Thyroid gland (tissue), 4 donors: ENCODE measurements at regions not wholly inside any gene's neighbourhood (a gene's known extent, or its start where the extent isn't known, plus 50 kb on each side); places are given as distances from the start of the nearest gene placed in this dataset.

Source experiments
- POLR2A ChIP-seq, 2 donors: fragments of 450-650 bp; IDR thresholded peaks; one replicate each; pipeline ENCODE4 v1.6.1; 2017; ENCODE audit warnings: antibody characterized with exemption in 2 of 2, mild to moderate bottlenecking in 2 of 2, moderate library complexity in 1 of 2
- TF ChIP-seq, protein P1 (sequence below), 6 experiments: fragments of 200-600 bp in 3 of 6; fragments of 450-650 bp in 3 of 6; sonication (generic) in 3 of 6; IDR thresholded peaks; one replicate each; pipeline ENCODE4 v1.5.1; 2016 to 2019; ENCODE audit warnings: antibody characterized with exemption in 6 of 6, mild to moderate bottlenecking in 2 of 6, inconsistent platforms in 1 of 6, moderate library complexity in 1 of 6

DNA sequence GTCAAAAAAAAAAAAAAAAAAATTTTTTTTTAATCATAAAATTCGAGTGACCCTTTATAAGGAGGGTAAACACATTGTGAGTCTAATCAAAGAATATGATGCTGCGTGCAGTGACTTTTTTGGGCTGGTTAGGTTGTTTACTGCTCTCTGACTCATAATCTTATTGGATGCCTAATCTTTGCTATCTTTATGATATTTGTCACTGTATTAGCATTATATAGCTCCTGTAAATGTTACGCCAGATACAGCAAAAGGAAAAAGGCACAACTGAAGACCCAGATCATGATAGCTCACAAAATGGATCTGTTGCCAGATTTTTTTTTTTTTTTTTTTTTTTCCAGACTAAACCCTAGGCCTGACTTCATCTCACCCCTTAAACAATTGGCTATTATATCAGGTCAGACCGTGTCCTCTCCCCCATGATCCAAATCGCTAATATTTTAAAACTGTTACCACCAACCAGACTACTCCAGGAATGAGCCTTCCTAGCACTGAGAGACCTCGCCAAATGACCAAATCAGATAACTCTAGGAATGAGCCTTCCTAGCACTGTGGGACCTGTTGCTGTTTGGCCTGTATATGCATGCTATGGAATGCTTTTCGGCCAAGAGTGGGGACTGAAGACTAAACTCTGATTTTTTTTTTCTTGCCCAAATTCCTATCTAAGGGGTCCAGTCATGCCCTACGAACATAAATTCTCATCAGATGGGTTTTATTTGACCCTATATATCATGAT is 131.7 kb upstream of the MYO10 start:
- TF ChIP-seq, protein P1, sequence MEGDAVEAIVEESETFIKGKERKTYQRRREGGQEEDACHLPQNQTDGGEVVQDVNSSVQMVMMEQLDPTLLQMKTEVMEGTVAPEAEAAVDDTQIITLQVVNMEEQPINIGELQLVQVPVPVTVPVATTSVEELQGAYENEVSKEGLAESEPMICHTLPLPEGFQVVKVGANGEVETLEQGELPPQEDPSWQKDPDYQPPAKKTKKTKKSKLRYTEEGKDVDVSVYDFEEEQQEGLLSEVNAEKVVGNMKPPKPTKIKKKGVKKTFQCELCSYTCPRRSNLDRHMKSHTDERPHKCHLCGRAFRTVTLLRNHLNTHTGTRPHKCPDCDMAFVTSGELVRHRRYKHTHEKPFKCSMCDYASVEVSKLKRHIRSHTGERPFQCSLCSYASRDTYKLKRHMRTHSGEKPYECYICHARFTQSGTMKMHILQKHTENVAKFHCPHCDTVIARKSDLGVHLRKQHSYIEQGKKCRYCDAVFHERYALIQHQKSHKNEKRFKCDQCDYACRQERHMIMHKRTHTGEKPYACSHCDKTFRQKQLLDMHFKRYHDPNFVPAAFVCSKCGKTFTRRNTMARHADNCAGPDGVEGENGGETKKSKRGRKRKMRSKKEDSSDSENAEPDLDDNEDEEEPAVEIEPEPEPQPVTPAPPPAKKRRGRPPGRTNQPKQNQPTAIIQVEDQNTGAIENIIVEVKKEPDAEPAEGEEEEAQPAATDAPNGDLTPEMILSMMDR (IDR thresholded peaks at IDR 0.05): no peak
- TF ChIP-seq POLR2A (IDR thresholded peaks at IDR 0.05): no peak
